ENCODE measurements at regions not wholly inside any gene's neighbourhood (a gene's known extent, or its start where the extent isn't known, plus 50 kb on each side); places are given as distances from the start of the nearest gene placed in this dataset.

GRCh38 chrX:16436348-16437188 is 213.4 kb upstream of the S100G start:
- Histone ChIP-seq H3K36me3 (ENCODE audit: insufficient read depth) (no peaks in the 10 kb centered on the region), H3K27ac (ENCODE audit: low read depth) (no peak overlapping the region), H3K4me1 (ENCODE audit: insufficient read depth) (no peaks in the 10 kb centered on the region), H3K4me3 (ENCODE audit: low read depth, low read length) (no peak overlapping the region)
- DNase-seq (ENCODE audit: extremely low spot score): no peak
- 35% methylated on average over 12 of the region's 12 CpGs for WGBS

GRCh38 chrX:16440446-16440845 is 209.5 kb upstream of the S100G start:
- no peak for DNase-seq (ENCODE audit: extremely low spot score)
- no peaks in the 10 kb centered on the region for H3K4me1 ChIP-seq (ENCODE audit: insufficient read depth)
- no peak overlapping the region for H3K4me3 ChIP-seq (ENCODE audit: low read depth, low read length)
- H3K27ac ChIP-seq (ENCODE audit: low read depth): no peak overlapping the region
- H3K36me3 ChIP-seq (ENCODE audit: insufficient read depth): no peaks in the 10 kb centered on the region

GRCh38 chrX:16444353-16444752 is 205.6 kb upstream of the S100G start:
- Histone ChIP-seq H3K4me1 (ENCODE audit: insufficient read depth) (no peaks in the 10 kb centered on the region), H3K4me3 (ENCODE audit: low read depth, low read length) (no peak overlapping the region), H3K36me3 (ENCODE audit: insufficient read depth) (no peaks in the 10 kb centered on the region), H3K27ac (ENCODE audit: low read depth) (no peak overlapping the region)
- 84% methylated on average over 7 of the region's 7 CpGs for WGBS
- no peak for DNase-seq (ENCODE audit: extremely low spot score)

DNA sequence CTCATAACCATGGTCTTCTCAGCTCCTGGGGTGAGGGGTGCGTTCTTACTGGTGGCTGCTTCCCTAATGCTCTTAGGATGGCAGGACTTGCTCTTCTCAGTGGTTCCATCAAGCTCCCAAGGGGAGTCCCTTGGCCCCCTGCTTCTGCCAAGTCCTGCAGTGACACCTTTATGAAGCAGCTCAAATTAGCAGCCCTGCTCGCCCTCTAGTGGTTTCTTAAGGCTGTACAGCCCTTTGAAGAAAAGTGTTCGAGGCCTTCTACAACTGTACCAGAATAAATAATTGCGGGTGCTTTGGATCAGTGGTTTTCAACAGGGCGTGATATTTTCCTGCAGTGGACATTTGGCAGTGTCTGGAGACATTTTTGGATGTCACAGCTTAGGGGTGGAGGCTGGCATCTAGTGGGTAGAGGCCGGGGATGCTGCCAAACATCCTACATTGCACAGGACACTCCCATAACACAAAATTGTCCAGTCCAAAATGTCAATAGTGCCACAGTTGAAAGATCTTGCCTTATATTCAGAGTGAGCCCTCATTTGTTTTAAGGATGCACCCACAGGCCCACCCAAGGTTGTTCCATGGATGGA is 204.7 kb upstream of the S100G start:
- WGBS: 45% methylated on average over 6 of the region's 6 CpGs
- no peaks in the 10 kb centered on the region for H3K36me3 ChIP-seq (ENCODE audit: insufficient read depth)
- no peak overlapping the region for H3K27ac ChIP-seq (ENCODE audit: low read depth)
- no peak for DNase-seq (ENCODE audit: extremely low spot score)
- H3K4me3 ChIP-seq (ENCODE audit: low read depth, low read length): no peak overlapping the region
- H3K4me1 ChIP-seq (ENCODE audit: insufficient read depth): no peaks in the 10 kb centered on the region

DNA sequence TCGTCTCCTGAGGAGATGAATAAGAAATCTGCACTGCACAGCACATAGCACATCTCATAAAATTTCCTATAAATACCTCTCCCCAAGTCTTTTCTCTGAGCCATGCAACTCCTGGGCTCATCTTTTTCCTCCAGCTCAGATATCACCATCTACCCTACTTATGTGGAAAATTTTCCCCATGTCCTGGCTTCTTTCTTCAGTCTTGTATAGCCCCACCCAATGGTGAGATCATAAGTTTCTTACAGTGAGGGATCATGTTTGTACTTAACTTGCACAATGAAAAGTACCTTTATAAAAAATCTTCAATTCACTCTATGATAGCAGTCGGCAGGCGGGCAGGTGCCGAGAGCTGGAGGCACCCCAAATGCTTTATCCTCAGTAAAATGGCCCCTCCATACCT is 198.6 kb upstream of the S100G start:
- Histone ChIP-seq H3K36me3 (ENCODE audit: insufficient read depth) (no peaks in the 10 kb centered on the region), H3K27ac (ENCODE audit: low read depth) (no peak overlapping the region), H3K4me1 (ENCODE audit: insufficient read depth) (no peaks in the 10 kb centered on the region), H3K4me3 (ENCODE audit: low read depth, low read length) (no peak overlapping the region)
- 52% methylated on average over 4 of the region's 4 CpGs for WGBS
- no peak for DNase-seq (ENCODE audit: extremely low spot score)

DNA sequence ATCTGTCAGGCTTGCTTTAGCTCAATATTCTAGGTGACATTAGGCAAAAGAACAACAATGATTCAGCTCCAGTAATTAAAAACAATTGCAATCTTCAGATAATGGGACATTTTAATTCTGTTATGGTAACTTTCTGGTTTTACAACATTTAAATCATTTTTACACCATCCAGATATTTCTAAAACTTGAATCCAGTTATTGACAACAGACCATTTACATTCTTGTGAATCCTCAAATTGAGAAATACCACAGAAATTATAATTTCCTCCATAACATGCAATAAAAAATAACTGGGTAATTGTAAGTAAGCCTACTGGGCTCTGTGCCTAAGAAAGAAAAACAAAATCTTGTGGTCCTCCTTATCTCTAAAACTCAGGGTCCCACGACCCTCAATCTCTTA is 195.0 kb upstream of the S100G start:
- WGBS: 50% methylated on average over 1 of the region's 1 CpG
- no peaks in the 10 kb centered on the region for H3K4me1 ChIP-seq (ENCODE audit: insufficient read depth)

DNA sequence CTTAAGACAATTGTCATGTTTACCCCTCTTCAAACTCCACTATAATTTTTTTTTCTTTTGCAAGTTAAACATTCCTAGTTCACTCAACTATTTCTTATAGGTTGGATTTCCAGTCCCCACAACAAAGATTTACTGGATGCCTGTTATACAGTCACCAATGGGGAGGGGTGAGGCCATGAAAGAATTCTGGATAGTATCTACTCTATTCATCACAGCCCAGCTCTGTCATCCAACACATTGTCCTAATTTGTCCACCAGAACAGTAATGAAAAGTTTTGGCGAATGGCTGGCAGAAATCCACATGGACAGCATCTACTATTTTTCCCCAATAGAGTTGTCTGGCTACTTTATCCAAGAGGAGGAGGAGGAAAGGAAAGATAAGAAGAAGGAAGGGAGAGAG is 192.7 kb upstream of the S100G start:
- no peak for DNase-seq (ENCODE audit: extremely low spot score)
- Histone ChIP-seq H3K36me3 (ENCODE audit: insufficient read depth) (no peaks in the 10 kb centered on the region), H3K4me1 (ENCODE audit: insufficient read depth) (no peaks in the 10 kb centered on the region), H3K27ac (ENCODE audit: low read depth) (no peak overlapping the region), H3K4me3 (ENCODE audit: low read depth, low read length) (no peak overlapping the region)
- 70% methylated on average over 1 of the region's 1 CpG for WGBS

More for the DNA sequence above, 195.0 kb upstream of the S100G start:
- no peak for DNase-seq (ENCODE audit: extremely low spot score)
- no peak overlapping the region for H3K4me3 ChIP-seq (ENCODE audit: low read depth, low read length)
- no peak overlapping the region for H3K27ac ChIP-seq (ENCODE audit: low read depth)
- no peaks in the 10 kb centered on the region for H3K36me3 ChIP-seq (ENCODE audit: insufficient read depth)

- Histone ChIP-seq H3K4me3 (ENCODE audit: low read depth, low read length) (no peak overlapping the region), H3K27ac (ENCODE audit: low read depth) (no peak overlapping the region), H3K4me1 (ENCODE audit: insufficient read depth) (no peaks in the 10 kb centered on the region), H3K36me3 (ENCODE audit: insufficient read depth) (no peaks in the 10 kb centered on the region)
- 69% methylated on average over 5 of the region's 5 CpGs for WGBS
- DNase-seq (ENCODE audit: extremely low spot score): no peak
Measured at GRCh38 chrX:16458208-16458607, 191.8 kb upstream of the S100G start.

DNA sequence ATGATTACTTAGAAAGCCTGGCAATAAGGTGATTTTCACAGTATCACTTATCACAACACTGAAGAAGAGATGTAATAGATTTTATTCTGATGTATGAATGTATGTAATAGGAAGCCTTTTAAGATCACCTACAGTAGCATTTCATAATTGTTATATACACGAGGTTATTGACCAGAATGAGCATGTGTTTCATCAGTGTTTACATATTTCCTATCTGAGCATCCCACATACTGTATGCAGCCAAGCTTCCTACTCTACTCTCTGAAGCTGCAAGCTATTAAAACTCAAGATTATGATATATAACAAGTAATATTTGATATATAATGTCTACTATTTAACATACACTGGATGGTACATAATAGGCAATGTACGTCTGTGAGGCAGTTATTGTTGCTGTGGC is 190.9 kb upstream of the S100G start:
- WGBS: 56% methylated on average over 2 of the region's 2 CpGs
- Histone ChIP-seq H3K27ac (ENCODE audit: low read depth) (no peak overlapping the region), H3K4me1 (ENCODE audit: insufficient read depth) (no peaks in the 10 kb centered on the region), H3K4me3 (ENCODE audit: low read depth, low read length) (no peak overlapping the region), H3K36me3 (ENCODE audit: insufficient read depth) (no peaks in the 10 kb centered on the region)
- no peak for DNase-seq (ENCODE audit: extremely low spot score)

DNA sequence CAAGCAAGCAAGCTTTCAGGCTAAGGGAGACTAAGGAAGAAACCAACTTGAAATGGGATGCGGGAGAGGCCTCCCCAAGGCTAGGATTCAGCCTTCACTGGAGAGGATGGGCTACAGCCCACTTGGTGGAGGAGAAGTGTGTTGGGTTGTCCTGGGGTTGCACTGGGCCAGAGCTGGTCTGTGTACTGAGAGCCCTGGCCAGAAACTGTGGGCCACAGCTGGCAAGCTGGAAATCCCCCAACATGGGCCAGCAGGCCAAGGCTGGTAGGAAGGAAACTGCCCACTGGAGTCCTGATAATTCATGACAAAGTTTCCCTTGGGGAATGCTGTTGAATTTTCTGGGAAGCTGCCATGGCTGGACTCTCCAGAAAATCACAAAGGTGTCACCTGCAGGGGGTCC is 188.0 kb upstream of the S100G start:
- H3K36me3 ChIP-seq (ENCODE audit: insufficient read depth): no peaks in the 10 kb centered on the region
- H3K27ac ChIP-seq (ENCODE audit: low read depth): no peak overlapping the region
- 90% methylated on average over 1 of the region's 1 CpG for WGBS
- H3K4me1 ChIP-seq (ENCODE audit: insufficient read depth): no peaks in the 10 kb centered on the region
- H3K4me3 ChIP-seq (ENCODE audit: low read depth, low read length): no peak overlapping the region
- no peak for DNase-seq (ENCODE audit: extremely low spot score)

GRCh38 chrX:16462912-16463311 is 187.0 kb upstream of the S100G start:
- WGBS: 20% methylated on average over 6 of the region's 6 CpGs
- DNase-seq (ENCODE audit: extremely low spot score): no peak
- Histone ChIP-seq H3K4me1 (ENCODE audit: insufficient read depth) (no peaks in the 10 kb centered on the region), H3K27ac (ENCODE audit: low read depth) (no peak overlapping the region), H3K4me3 (ENCODE audit: low read depth, low read length) (no peak overlapping the region), H3K36me3 (ENCODE audit: insufficient read depth) (no peaks in the 10 kb centered on the region)

DNA sequence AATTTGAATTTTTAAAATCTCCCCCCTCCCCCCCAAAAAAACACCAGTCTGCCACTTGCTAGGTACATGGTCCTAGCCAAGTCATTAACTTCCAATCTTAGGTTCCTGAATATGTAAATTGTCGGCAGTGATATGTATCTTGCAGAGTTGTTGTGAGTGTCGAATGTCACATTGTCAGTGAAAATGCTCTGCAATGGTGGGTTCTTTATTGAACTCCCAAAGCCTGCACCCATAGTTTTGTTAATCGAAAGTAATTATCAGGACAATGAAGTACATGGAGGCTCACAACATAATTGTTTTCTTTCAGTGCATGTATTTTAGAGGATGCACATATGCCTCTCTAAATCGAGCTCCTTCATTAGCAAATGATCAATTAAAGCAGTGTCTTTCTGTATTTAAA is 185.6 kb upstream of the S100G start:
- no peak for DNase-seq (ENCODE audit: extremely low spot score)
- H3K36me3 ChIP-seq (ENCODE audit: insufficient read depth): no peaks in the 10 kb centered on the region
- H3K4me1 ChIP-seq (ENCODE audit: insufficient read depth): no peaks in the 10 kb centered on the region
- 75% methylated on average over 4 of the region's 4 CpGs for WGBS
- no peak overlapping the region for H3K4me3 ChIP-seq (ENCODE audit: low read depth, low read length)
- no peak overlapping the region for H3K27ac ChIP-seq (ENCODE audit: low read depth)

DNA sequence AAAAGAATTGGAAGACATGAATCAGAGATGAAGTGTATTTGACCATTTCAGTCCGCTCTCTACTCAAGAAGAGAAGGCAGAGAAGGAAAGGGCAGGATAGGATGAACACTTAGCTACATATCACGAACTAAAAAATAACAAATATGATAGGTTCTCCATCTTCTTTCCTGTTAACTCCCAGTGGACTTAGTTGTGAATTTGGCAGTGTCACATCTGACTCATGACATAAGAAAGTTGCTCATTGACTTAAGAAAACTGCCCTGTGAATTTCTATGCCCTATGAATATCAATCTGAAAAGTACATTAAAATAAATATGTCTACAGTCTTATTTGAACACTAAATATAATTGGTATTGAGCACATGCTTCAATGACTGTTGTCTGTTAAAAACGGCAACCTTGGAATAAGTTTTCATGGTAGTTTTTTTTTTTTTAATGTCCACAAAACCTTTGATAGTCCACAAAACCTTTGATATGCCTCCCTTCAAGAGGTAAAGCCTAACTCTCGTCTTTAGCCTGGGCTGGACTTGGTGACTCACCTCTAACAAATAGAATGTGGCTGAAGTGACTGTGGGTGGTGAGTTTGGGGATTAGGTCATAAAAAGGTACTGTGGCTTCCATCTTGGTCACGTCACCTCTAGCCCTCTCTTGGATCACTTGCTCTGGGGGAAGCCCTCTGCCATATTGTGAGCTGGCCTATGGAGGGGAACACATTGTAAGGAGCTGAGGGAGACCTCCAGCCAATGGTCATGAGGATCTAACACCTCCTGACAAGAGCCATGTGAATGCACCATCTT is 184.7 kb upstream of the S100G start:
- WGBS: 86% methylated on average over 5 of the region's 5 CpGs
- Histone ChIP-seq H3K36me3 (ENCODE audit: insufficient read depth) (no peaks in the 10 kb centered on the region), H3K4me3 (ENCODE audit: low read depth, low read length) (no peak overlapping the region), H3K4me1 (ENCODE audit: insufficient read depth) (no peaks in the 10 kb centered on the region), H3K27ac (ENCODE audit: low read depth) (no peak overlapping the region)
- DNase-seq (ENCODE audit: extremely low spot score): no peak

Measured in urinary bladder (tissue), 3 donors.